AG08395 (cell line): ENCODE measurements at regions not wholly inside any gene's neighbourhood (a gene's known extent, or its start where the extent isn't known, plus 50 kb on each side); places are given as distances from the start of the nearest gene placed in this dataset.

Experiments used
- DNase-seq: peaks from one replicate; pipeline ENCODE4 v3.0.0; 2012; ENCODE audit warnings: mixed read lengths, low spot score

DNA sequence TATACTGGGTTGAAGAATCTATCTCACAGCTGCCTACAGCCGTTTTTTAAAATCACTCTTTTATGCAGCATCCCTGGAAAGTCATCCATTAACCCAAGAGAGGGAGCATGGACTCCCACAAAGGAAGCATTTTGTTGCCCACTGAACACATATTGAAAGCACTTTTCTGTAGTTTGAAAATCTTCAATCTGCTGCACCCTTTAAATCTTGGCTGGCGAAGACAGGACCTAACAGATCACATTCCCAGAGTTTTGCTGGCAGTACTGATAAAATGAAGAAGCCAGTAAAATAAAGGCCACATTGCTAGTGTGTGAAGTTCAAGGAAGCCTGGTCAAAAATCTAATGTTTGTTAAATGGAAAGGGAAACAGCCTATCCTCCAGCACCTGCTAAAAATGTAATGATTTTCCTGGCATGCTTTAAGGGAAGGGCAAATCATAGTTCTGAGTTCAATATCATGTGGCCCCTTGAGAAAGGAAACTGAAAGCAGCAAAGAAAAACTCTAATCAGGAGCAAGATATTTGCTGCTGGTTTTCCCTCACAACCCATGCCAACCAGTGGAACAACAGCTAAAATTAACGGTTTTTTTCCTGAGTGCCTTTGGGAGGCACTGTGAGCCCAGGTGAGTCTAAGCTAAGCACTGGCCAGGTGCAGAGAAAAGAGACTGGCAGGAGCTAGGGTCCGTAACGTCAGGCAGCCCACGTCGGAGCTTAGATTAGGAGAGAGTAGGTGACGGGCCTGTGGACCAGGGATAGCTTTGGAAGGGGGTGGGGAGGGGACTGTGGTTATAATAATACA, 97.9 kb upstream of the PALS2 start:
- DNase-seq, result no peak

DNA sequence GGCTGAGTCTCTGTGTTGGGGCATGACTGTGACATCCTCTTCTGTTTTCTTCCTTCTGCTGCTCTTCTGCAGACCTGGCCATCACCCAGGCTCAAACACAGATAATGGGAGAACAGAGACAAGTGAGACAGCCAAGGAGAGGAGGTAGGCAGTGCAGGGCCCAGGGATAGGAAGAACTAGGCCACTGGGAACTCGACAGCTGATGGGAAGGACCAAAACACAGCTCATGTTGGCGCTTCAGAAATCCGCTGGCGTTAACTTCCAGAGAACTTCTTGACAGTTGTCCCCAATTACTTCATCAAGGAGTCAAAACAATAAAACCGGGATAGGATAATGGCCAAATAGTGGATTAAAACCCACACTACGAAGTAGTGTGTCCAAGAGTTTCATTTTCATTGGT, 97.0 kb upstream of the PALS2 start:
- no peak for DNase-seq

DNA sequence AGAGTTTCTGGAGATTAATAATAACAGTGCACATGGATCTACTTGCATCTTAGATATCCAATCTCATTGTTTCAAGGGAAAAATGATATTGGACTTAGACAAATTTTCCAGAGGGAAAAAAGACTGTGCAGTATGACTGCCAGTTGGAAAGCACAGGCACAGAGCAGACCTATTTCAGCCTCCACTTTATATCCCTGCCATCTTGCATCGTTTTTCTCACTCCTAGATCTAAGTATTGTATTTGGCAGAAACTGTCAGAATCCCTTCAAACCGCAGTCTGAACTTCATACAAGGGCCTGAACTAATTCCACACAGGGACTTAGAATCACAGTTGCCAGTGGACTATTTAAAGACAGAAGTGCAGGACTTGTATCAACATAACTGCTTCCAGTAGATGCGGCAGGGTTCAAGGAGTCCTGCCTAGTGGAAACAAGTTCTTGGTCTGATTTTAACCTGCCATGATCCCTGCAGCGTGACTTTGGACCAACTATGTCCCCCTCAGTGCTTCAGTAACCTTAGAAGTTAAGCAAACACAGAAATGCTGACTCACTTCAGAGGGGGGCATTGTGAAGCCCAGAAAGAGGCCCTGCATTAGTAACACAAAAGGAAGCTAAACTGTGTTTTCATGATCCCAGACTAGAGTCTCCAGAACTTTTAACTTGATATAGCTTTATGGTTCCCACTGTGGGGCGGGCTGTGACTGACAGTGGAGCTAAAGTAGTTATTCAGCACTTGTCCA, 95.7 kb upstream of the PALS2 start:
- peak; percentile 84 for DNase-seq

DNA sequence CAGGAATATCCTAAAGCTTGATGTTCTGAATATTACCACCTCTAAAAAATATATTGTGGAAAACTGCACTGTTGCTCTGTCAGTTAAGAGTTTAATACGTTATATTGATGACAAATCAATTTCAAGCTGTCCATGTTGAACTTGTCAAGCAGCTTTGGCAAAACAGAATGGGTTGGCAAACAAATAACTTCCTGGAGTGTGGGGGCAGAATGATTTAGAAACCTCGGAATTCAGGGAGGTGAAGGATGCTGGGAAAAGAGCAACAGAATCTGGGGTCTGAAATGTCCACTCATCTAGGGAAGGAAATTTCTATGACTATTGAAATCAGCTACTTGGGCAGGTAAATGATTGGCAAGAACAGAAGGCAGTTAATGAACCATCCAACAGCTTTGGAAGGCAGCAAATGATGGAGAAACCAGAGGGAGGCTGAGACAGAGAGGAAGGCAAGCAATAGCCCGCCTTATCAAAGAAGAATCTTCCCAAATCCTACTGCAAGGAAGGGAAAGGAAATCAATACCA, 95.1 kb upstream of the PALS2 start:
- no peak for DNase-seq

DNA sequence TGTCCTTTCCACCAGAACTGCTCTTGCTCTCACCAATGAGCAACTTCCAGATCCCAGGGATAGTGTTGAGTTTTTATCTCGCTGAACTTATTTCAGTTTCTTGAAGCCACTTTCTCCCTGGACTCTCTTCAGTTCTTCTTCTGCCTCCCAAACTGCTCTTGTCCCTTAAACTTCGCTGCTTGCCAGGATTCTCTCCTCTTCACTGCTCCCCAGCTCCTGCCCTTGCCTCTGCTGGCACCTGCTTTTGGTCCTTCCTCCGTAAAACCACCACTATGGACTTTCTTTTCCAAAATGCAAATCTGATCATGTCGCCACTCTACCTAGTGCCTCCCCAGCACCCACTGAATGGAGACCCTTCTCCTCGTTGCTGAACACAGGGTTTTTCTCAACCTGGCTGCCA, 92.8 kb upstream of the PALS2 start:
- DNase-seq, result no peak

DNA sequence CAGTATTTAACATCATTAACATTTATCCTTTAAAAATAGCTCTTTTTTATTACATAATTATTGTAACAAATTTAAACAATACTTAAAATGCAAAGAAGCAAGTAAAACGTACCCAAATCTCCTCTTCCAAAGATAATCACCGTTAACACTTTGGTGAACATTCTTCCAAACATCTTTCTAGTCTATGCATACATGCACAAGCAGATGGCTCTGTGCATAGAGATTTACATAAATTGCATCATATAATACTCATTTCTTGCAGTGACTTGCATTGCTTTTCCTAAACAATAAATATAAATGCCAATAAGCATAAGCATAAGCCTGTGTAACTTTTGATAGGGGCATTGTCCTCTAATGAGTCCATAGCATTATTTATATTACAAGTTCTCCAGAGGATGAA, 89.4 kb upstream of the PALS2 start:
- no peak for DNase-seq

DNA sequence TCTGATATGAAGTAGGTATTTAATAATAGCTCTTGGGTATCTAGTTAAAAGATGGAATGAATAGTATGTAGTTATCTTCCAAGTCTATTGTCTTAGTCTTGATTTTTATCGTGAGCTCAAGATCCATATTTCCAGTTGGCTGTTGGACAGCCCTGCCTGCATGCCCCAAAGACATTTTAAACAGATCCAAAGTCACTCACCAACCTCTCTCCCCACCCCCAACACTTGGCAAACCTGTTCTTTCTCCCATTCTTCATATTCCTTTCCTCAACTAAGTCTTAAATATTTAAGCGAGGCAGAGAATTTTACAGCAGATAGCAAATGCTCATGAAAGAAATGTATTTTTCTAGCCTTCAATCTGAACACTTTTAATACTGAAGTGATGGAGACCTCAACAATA, 80.7 kb upstream of the PALS2 start:
- DNase-seq, result no peak

DNA sequence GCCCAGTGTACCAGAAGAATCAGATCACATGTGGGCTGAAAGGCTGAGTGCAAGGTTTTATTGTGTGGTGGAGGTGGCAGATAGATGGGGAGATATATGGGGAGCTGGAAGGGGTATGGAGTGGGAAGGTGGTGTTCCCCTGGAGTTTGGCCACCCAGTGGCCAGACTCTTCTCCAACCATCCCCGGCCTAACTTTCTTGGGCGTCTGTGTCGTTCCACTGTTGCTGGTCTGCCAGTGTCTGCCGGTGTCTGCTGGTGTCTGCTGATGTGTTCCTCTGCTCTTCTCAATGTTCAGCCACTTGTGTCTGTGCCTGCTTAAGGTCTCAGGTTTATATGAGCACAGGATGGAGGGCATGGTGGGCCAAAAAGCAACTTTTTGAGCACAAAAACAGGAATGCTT, 78.4 kb upstream of the PALS2 start:
- no peak for DNase-seq

DNA sequence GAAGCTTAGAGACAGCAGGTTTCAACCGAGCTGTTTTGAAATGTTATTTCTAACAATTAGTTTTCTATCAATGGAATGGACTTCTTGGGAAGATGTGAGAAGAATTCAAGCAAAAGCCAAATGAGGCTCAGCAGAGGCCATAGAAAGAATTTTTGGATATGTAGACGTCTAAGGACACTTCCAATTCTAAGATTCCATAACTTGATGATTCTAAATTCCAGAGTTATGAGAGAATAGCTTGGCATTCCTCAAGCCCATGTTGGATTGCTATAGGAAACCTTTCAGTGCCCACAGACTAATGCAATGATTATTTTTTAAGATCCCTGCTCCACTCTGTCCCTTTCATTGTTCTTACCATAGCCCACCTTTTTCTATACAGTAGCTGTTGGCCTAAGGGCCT, 77.2 kb upstream of the PALS2 start:
- DNase-seq, result no peak

DNA sequence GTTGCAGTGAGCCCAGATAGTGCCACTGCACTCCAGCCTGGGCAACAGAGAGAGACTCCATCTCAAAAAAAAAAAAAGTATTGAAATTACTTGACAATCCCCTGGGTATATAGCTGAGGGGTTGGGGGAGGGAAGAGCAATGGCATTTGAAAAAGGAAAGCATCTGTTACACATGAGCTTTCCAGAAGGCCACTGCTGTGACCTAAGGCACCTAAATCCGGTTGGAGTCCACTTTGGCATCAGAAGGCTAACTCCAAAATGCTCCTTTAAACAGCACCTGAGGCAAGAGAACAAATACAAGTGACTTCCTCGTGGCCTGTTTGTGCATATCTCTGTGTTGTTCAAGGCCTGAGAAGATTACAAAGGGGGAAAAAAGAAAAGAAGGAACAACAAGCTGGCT, 74.8 kb upstream of the PALS2 start:
- DNase-seq, result no peak

DNA sequence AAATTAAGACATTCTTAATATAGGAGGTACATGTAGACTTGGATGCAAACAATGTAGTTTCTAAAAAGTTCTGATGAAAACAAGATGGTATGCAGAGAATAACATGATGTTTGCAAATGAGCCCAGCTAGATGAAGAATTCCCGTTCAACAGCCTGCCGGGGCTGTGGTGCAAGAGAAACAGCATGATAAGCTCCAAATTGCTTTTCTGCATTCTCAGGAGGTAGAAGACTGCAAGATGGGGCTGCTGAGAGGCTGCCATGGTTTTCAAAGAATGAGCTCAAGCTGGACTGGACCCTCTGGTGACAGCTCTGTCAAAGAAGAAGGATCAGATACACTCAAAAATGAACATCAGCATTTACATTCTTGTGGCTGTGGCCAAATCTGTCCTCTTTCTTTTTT, 73.4 kb upstream of the PALS2 start:
- DNase-seq, result no peak

DNA sequence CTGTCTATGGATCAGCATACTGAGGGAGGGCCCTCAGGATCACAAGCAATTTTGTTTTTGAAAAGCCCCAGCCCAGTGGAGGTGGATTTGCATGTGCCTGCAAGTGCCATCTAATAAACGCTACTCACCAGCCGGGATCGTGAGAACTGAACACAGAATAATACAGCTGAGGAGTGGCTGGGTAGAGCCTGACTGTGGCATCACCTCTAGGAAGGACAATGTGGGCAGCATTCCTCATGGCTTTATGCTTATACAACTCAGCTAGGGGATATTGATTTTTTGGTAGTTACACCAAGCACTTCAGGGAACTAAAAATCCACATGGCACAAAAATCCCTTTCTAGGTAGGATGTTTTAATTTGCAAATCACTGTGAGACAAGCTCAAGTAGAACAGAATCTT, 72.7 kb upstream of the PALS2 start:
- no peak for DNase-seq

DNA sequence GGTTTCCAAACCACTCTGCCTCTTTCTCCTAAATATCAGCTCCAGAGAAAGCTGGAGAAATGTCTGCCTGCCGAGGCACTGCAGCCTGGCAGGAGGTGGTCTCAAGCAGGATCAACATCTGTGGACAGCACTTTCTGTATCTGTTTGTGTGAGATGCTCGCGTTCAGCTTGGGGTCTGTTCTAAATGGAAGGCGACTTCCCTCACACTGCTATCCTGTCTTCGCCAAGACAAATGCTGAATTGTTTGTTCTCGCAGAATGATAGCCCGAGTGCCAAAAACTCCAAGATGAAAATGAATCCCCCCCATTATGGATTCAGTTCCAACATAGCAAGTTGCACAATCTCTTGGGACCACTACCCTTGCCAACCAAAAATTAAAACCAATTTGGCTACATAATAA, 72.2 kb upstream of the PALS2 start:
- no peak for DNase-seq

DNA sequence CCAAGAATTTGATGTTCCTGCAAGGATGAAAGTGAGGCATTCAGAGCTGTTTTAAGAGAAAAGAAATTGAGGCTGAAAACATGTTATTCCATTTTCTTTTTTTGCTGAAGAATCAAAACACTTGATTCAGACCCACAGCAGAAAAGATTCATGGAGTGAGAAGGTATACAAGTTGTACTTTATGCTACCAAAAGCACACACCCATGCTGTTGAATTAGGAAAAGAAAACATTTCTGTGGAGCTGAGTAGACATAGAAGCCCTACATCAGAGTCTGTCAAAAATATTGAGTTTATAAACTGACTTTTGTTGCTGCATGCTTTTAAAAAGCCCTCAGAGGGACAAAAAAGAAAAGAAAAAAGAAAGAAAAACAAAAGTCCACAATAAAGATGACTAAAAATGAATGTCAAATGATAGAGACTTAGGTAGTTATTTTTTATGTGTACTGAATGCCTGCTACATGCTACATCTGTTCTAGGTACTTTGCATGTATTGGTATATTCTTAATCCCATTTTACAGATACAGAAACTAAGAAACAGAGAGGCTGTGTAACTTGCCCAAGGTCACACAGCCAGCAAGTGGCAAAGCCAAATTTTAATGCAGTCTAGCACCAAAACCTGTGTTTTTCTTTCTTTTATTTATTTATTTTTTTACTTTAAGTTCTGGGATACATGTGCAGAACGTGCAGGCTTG, 71.7 kb upstream of the PALS2 start:
- no peak for DNase-seq

DNA sequence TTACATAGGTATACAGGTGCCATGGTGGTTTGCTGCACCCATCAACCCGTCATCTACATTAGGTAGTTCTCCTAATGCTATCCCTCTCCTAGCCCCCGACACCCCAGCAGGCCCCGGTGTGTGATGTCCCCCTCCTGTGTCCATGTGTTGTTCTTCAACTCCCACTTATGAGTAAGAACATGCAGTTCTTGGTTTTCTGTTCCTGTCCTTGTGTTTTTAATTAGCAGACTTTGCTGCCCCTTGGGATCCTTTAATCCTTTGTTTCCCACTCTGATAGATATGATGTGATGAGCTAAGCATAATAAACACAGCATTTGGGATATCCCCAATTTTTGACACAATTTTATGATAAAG, 71.1 kb upstream of the PALS2 start:
- DNase-seq, result no peak

DNA sequence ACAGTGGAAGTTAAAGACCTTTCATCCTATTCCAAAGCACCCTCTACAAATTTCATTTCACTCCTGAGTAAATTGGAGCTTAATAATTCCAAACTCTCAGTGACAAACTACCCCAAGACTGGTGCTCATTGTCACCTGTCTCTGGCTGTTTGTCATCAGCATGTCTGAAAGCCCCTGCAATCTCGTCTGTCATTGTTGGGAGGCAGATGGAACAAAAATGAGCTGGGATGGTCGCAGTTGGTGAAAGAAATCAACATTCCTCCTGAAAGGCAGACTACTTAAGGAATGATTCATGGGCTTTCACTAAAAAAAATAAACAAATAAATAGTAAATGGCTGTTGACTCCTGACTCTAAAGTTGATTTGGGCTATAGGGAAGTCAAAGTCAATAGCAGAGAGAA, 69.7 kb upstream of the PALS2 start:
- no peak for DNase-seq

DNA sequence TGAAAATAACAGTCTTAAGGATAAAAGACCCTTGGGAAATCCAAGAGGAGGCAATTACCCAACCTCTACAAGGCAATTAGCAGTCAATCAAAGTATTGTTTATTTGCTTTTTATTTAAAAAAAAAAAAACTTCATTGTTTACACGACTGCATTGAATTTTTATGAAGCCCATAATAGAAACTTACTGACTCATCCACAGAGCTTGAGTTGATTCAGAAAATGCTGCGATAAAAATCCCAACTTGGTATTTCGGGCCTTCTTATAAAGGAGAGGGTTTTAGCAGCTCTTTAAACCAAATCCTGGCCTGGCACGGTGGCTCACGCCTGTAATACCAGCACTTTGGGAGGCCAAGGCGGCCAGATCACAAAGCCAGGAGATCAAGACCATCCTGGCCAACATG, 69.2 kb upstream of the PALS2 start:
- DNase-seq, result no peak

DNA sequence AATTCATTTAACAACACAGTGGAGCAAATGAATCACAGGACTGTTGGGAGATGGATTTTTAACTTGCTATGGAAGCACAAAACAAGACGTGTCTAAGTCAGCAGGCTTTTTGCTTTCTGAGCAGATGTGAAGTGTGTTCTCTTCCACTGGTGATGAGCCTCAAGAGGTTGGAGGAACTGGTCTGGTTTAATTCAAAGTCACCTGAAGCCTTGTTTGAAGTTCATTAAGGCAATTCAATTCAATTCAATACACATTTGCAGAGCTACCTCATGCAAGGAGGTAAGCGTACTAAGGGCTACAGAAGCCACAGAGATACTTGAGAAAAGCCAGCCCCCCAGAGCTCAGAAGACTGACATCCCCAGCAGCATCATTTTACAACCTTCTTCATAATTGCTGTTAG, 68.4 kb upstream of the PALS2 start:
- no peak for DNase-seq

DNA sequence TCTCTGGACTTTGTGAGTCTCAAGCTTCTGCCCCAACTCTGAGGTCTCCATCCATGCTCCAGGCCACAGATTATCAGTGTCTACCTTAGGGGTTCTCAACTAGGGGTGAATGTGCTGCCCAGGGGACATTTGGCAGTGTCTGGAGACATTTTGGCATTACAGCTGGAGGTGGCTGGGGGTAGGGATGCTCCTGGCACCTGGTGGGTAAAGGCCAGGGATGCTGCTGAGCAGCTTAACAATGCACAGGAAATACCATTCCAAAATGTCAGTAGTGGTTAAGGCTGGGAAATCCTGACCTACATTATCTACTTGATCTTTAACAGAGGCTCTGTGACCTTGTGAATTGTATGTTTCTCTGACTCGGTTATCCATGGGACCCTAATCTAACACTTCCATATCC, 67.3 kb upstream of the PALS2 start:
- DNase-seq, result no peak

DNA sequence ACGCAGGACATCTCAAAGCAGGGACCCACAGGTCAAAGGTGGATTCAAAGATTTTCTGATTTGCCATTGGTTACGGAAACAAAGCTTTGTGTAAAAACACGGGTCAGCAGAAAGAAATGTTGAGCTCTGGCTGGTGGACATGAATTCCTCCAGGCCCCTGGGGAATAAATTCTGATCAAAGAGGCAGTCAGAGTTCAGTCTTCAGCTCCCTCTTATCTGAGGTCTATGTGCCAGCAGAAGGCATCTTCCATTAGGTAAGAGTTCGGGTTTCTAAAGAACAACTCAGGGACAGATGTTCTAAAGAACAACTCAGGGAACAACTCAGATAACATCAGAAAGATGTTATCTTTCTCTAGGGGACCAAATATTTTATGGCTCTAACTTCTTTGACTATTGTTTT, 64.9 kb upstream of the PALS2 start:
- no peak for DNase-seq

DNA sequence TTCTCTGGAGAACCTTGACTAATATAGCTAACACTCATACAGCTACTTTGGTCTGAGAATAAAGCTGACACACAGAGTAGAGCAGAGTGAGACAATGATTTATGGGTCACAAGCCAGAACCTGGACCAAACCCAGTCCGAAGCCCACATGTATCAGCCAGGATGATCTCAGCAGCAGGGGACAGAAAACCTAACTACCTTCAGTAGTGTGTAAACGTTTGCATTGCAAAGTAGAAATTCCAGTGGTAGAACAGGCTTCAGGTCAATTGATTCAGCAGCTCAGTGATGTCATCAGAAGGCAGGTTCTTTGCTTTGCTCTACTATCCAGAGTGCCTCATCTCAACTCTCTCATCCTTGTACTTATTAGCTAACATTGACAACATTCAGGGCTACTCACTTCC, 62.5 kb upstream of the PALS2 start:
- no peak for DNase-seq

DNA sequence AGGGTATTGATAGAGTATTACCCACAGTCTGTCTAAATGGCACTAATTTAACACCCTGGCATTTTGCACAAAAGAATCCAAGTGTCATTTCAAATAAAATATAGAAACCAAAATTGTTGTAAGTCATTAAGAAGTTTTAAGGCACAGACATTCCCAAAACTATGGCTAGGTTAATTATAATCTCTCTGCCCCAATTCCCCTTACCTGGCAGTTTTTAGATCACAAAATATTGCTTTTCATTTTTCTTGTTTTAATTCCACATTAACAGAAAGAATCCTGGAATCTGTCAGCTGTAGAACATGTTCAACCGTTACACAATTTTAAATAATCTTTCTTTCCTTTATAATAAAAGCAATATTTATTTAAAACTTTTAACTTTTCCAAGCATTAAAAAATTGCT, 56.1 kb upstream of the PALS2 start:
- DNase-seq, result no peak

DNA sequence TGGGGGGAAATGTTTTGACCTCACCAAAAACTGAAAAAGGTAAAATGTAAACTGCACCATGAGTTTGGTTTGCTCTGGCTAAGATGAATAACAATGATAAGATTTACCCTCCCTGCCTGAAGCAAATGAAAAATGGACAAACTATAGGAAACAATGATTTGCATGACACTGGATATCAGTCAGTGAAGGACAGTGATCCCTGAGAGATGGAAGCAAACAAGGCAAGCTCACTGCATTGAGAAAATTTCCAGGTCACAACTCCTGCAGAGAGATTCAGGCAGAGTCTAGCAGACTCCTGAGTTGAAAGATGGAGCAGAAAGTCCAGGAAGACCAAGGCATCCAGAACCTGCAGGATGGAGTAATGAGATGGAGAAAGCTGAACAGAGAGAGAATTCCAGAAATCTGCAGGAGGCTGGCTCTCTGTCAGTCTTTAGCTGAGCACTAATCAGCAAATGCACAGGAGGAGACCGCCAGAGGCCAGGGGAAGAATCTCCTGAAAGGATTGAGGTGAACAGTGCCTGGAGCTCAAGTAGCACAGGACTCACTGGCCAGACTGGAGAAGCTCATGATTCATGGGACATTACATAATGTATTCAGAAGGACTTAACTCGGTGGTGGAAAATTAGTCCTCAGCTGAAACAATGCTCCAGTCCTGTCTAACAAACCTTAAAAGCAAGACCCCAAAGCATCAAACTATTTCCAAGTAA, 51.2 kb upstream of the PALS2 start:
- no peak for DNase-seq
